Endothelial cell of umbilical vein (primary cell): ENCODE measurements at regions not wholly inside any gene's neighbourhood (a gene's known extent, or its start where the extent isn't known, plus 50 kb on each side); places are given as distances from the start of the nearest gene placed in this dataset.

Experiments
- BruUV-seq: library from RNA; stranded (reverse); fragments of 400-500 nt; replicated peaks from 2 replicates; lab custom pipeline; 2021; lab: Mats Ljungman, UMichigan
- CTCF ChIA-PET: fragments of 300-600, 350-600 bp; sonication (Branson Sonifier 250); formaldehyde crosslinking; loops from one replicate; lab custom pipeline; 2021; ENCODE audit warnings: antibody characterized with exemption, inconsistent platforms; lab: Charles Lee
- POLR2A ChIA-PET: fragments of 300-600, 350-600 bp; sonication (Branson Sonifier 250); formaldehyde crosslinking; loops from one replicate; lab custom pipeline; 2021; ENCODE audit warnings: antibody characterized with exemption, inconsistent platforms; lab: Charles Lee
- DNase-seq: peaks from one replicate; pipeline ENCODE4 v3.0.0-alpha.2; 2011; ENCODE audit warnings: low read depth, low spot score
- FAIRE-seq: peaks from 2 replicates; lab custom pipeline; 2011; peaks lifted over from hg19 to GRCh38; lab: Jason Lieb, UNC
- H2AFZ ChIP-seq: 2 replicates; pipeline ENCODE4 v1.6.0; 2012; ENCODE audit warnings: low read depth, low read length, control low read depth, inconsistent platforms
- H3K27ac ChIP-seq: 2 replicates; pipeline ENCODE4 v1.5.1; 2011; ENCODE audit warnings: low read depth, mild to moderate bottlenecking, control low read depth, low read length, moderate library complexity; ENCODE audit not compliant: insufficient read depth
- H3K27me3 ChIP-seq, 2 experiments: 2 replicates each; pipeline versions ENCODE4 v1.6.0 to v1.6.1; 2011; ENCODE audit warnings: low read length in 2 of 2, mixed read lengths in 1 of 2; ENCODE audit not compliant: control insufficient read depth in 2 of 2, insufficient read depth in 2 of 2
- H3K36me3 ChIP-seq, 2 experiments: 2 replicates in 1 of 2; 3 replicates in 1 of 2; pipeline ENCODE4 v1.5.1; 2011; ENCODE audit warnings: low read length in 2 of 2, mild to moderate bottlenecking in 1 of 2, moderate library complexity in 1 of 2; ENCODE audit not compliant: control insufficient read depth in 2 of 2, insufficient read depth in 2 of 2; ENCODE audit errors: extremely low read depth in 1 of 2
- H3K4me1 ChIP-seq: 3 replicates; pipeline ENCODE4 v1.5.1; 2011; ENCODE audit warnings: mild to moderate bottlenecking, low read length; ENCODE audit not compliant: control insufficient read depth, insufficient read depth; ENCODE audit errors: extremely low read depth
- H3K4me2 ChIP-seq: 2 replicates; pipeline ENCODE4 v1.6.1; 2011; ENCODE audit warnings: low read length, control low read depth, mixed read lengths; ENCODE audit not compliant: insufficient read depth
- H3K4me3 ChIP-seq, 3 experiments: fragments of 200-600 bp in 1 of 3; sonication (generic), shearing (Covaris generic) in 1 of 3; replicated peaks in 1 of 3; 2 replicates each; pipeline ENCODE4 v1.5.1; 2011 to 2016; ENCODE audit warnings: control low read depth in 3 of 3, low read length in 3 of 3, mild to moderate bottlenecking in 2 of 3, inconsistent platforms in 1 of 3, low read depth in 1 of 3, moderate library complexity in 1 of 3; ENCODE audit not compliant: insufficient read depth in 1 of 3
- H3K79me2 ChIP-seq: 2 replicates; pipeline ENCODE4 v1.6.0; 2012; ENCODE audit warnings: low read length, inconsistent platforms; ENCODE audit not compliant: control insufficient read depth, insufficient read depth
- H3K9ac ChIP-seq: replicated peaks from 2 replicates; pipeline ENCODE3; 2011; ENCODE audit warnings: low read length, control low read depth; ENCODE audit not compliant: insufficient read depth; ENCODE audit errors: extremely low read depth
- H3K9me1 ChIP-seq: replicated peaks from 3 replicates; pipeline ENCODE4 v1.6.0; 2011; ENCODE audit warnings: mild to moderate bottlenecking, low read length; ENCODE audit not compliant: control insufficient read depth, insufficient read depth; ENCODE audit errors: extremely low read depth
- H3K9me3 ChIP-seq: replicated peaks from 2 replicates; pipeline ENCODE4 v1.5.1; 2012; ENCODE audit warnings: low read length, inconsistent platforms; ENCODE audit not compliant: control insufficient read depth, insufficient read depth
- H4K20me1 ChIP-seq: replicated peaks from 2 replicates; pipeline ENCODE3; 2011; ENCODE audit warnings: mild to moderate bottlenecking, low read length; ENCODE audit not compliant: control insufficient read depth, insufficient read depth; ENCODE audit errors: extremely low read depth
- EZH2 ChIP-seq: IDR thresholded peaks from 2 replicates; pipeline ENCODE4 v1.6.1; 2012; ENCODE audit warnings: borderline replicate concordance, low read depth, mild to moderate bottlenecking, moderate library complexity, low read length, inconsistent platforms; ENCODE audit not compliant: severe bottlenecking
- FOS ChIP-seq: IDR thresholded peaks from 2 replicates; pipeline ENCODE4 v1.6.1; 2011; ENCODE audit warnings: mild to moderate bottlenecking, low read length, moderate library complexity, borderline replicate concordance; ENCODE audit not compliant: insufficient read depth
- GATA2 ChIP-seq: IDR thresholded peaks from 2 replicates; pipeline ENCODE4 v1.7.0; 2011; ENCODE audit warnings: low read depth, mild to moderate bottlenecking, moderate library complexity, mixed read lengths, low read length; ENCODE audit not compliant: insufficient read length, insufficient read depth
- JUN ChIP-seq: IDR thresholded peaks from 2 replicates; pipeline ENCODE4 v1.6.1; 2011; ENCODE audit warnings: borderline replicate concordance, low read depth; ENCODE audit not compliant: insufficient read length, insufficient read depth
- MAX ChIP-seq: IDR thresholded peaks from 2 replicates; pipeline ENCODE4 v1.6.1; 2011; ENCODE audit not compliant: insufficient read depth, insufficient read length
- MYC ChIP-seq: IDR thresholded peaks from one replicate; pipeline ENCODE4 v1.6.1; 2011; ENCODE audit warnings: mild to moderate bottlenecking, low read depth, low read length
- POLR2A ChIP-seq: IDR thresholded peaks from 2 replicates; pipeline ENCODE4 v1.6.1; 2012; ENCODE audit warnings: low read depth, mild to moderate bottlenecking, control low read depth, low read length
- POLR2AphosphoS5 ChIP-seq: IDR thresholded peaks from 2 replicates; pipeline ENCODE4 v1.6.1; 2012; ENCODE audit warnings: low read depth, mild to moderate bottlenecking, control low read depth, low read length, moderate library complexity; ENCODE audit not compliant: insufficient read depth
- dilution Hi-C: fragments of 300-500 bp; cut with MboI; formaldehyde crosslinking; loops from one replicate; pipeline ENCODE4 v1.15.0; 2019; ENCODE audit warnings: low sequenced_read_pairs; ENCODE audit not compliant: extremely low pct_ligation_motif_present
- intact Hi-C: fragments of 100-400 bp; cut with micrococcal nuclease; formaldehyde crosslinking; loops from one replicate; pipeline ENCODE4 v1.10.0; 2022
- TF ChIP-seq, protein P1 (sequence below), 2 donors: IDR thresholded peaks; 1 replicate in 1 of 2; 2 replicates in 1 of 2; pipeline ENCODE4 v1.5.1; 2011; ENCODE audit warnings: low read length in 2 of 2, mild to moderate bottlenecking in 2 of 2, moderate library complexity in 2 of 2, control low read depth in 1 of 2, inconsistent platforms in 1 of 2, low read depth in 1 of 2; ENCODE audit not compliant: insufficient read depth in 1 of 2; ENCODE audit errors: extremely low read depth in 1 of 2

DNA sequence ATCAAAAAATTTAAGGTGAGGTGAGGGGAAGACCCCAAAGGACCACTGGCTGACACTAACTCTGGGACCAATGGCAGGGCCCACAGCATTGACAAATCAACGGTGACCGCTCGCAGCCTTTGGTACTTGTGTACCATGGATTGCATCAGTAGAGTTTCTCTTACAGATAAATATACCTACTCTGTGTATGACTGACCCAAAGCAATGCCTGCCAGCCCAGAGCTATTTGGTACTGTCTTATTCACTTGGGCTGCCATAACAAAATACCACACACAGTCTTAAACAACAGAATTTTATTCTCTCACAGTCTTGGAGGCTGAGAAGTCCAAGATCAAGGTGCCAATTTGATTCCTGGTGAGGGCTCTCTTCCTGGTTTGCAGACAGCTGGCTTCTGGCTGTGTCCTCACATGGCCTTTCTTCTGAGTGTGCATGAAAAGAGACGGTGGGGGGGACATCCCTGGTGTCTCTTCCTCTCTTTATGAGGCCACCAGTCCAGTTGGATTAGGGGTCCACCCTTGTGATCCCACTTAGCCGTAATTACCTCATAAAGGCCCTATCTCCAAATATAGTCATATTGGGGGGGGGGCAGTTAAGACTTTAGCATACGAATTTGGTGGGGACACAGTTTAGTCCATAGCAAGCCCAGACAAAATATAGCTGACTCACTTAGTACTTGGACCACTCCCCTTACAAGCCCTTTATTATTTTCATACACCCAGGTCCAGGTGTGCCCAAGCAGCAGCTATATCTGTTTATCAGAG, 336.3 kb downstream of the CD83 start:
- H3K27me3 ChIP-seq, result no peaks in the 10 kb centered on the region
- no peak for TF ChIP-seq POLR2A
- no peak for TF ChIP-seq FOS
- TF ChIP-seq, protein P1, sequence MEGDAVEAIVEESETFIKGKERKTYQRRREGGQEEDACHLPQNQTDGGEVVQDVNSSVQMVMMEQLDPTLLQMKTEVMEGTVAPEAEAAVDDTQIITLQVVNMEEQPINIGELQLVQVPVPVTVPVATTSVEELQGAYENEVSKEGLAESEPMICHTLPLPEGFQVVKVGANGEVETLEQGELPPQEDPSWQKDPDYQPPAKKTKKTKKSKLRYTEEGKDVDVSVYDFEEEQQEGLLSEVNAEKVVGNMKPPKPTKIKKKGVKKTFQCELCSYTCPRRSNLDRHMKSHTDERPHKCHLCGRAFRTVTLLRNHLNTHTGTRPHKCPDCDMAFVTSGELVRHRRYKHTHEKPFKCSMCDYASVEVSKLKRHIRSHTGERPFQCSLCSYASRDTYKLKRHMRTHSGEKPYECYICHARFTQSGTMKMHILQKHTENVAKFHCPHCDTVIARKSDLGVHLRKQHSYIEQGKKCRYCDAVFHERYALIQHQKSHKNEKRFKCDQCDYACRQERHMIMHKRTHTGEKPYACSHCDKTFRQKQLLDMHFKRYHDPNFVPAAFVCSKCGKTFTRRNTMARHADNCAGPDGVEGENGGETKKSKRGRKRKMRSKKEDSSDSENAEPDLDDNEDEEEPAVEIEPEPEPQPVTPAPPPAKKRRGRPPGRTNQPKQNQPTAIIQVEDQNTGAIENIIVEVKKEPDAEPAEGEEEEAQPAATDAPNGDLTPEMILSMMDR (IDR thresholded peaks at IDR 0.05; ENCODE audit: extremely low read depth in 1 of 2, insufficient read depth in 1 of 2, low read depth in 1 of 2, low read length in 2 of 2), result no peak
- TF ChIP-seq MYC, result no peak
- no peak for TF ChIP-seq JUN
- TF ChIP-seq MAX, result no peak
- TF ChIP-seq GATA2, result no peak
- no peak for TF ChIP-seq EZH2
- no peak for TF ChIP-seq POLR2AphosphoS5
- no peaks in the 10 kb centered on the region for H3K79me2 ChIP-seq
- no peak overlapping the region for H2AFZ ChIP-seq
- no peak overlapping the region for H3K4me2 ChIP-seq
- peaks cover 4% of the 10 kb centered on the region for H3K9me3 ChIP-seq
- H3K36me3 ChIP-seq, result no peaks in the 10 kb centered on the region
- no peaks in the 10 kb centered on the region for H4K20me1 ChIP-seq
- H3K9ac ChIP-seq, result no peak overlapping the region
- no TSS peak for BruUV-seq
- DNase-seq (no peak), FAIRE-seq (no peak)
- H3K4me1 ChIP-seq, result no peaks in the 10 kb centered on the region
- ChIA-PET POLR2A (no interaction called here), CTCF (no interaction called here)
- no peak overlapping the region for H3K4me3 ChIP-seq
- dilution Hi-C loops (no loop called here), intact Hi-C loops (no loop called here)
- H3K9me1 ChIP-seq, result no peaks in the 10 kb centered on the region
- H3K27ac ChIP-seq, result no peak overlapping the region
